ENCODE measurements at regions not wholly inside any gene's neighbourhood (a gene's known extent, or its start where the extent isn't known, plus 50 kb on each side); places are given as distances from the start of the nearest gene placed in this dataset.

GRCh38 chr1:239677362-239677761 is 291.0 kb downstream of the CHRM3 start:
- TF ChIP-seq, protein P1, sequence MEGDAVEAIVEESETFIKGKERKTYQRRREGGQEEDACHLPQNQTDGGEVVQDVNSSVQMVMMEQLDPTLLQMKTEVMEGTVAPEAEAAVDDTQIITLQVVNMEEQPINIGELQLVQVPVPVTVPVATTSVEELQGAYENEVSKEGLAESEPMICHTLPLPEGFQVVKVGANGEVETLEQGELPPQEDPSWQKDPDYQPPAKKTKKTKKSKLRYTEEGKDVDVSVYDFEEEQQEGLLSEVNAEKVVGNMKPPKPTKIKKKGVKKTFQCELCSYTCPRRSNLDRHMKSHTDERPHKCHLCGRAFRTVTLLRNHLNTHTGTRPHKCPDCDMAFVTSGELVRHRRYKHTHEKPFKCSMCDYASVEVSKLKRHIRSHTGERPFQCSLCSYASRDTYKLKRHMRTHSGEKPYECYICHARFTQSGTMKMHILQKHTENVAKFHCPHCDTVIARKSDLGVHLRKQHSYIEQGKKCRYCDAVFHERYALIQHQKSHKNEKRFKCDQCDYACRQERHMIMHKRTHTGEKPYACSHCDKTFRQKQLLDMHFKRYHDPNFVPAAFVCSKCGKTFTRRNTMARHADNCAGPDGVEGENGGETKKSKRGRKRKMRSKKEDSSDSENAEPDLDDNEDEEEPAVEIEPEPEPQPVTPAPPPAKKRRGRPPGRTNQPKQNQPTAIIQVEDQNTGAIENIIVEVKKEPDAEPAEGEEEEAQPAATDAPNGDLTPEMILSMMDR (IDR thresholded peaks at IDR 0.05): no peak
- no peak for TF ChIP-seq POLR2A (IDR thresholded peaks at IDR 0.05)
- H3K36me3 ChIP-seq: no peaks in the 10 kb centered on the region
- H3K4me1 ChIP-seq: no peaks in the 10 kb centered on the region
- DNase-seq: no peak
- H3K27ac ChIP-seq: no peak overlapping the region
- H3K27me3 ChIP-seq: no peaks in the 10 kb centered on the region
- H3K9me3 ChIP-seq: no peaks in the 10 kb centered on the region
- no peak overlapping the region for H3K4me3 ChIP-seq

DNA sequence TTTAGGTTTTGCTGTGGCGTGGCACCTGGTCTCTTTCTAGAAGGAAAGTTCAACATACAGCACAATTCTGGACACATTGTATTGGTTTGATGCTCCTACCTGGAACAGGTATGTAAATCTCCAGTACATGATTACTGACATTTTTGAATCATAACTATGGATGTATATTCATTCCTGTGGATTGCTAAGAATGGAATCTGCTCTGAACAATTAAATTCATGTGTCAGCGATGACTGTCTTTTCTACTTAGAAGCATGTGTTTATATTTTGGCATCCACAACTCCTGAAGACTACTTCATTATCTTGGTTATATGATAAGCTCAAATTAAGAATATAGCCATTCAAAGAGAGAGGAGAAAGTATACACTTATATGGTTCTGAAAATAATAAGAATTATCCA is 291.8 kb downstream of the CHRM3 start:
- TF ChIP-seq, protein P1 (IDR thresholded peaks at IDR 0.05): no peak
- no peak for TF ChIP-seq POLR2A (IDR thresholded peaks at IDR 0.05)
- no peaks in the 10 kb centered on the region for H3K4me1 ChIP-seq

DNA sequence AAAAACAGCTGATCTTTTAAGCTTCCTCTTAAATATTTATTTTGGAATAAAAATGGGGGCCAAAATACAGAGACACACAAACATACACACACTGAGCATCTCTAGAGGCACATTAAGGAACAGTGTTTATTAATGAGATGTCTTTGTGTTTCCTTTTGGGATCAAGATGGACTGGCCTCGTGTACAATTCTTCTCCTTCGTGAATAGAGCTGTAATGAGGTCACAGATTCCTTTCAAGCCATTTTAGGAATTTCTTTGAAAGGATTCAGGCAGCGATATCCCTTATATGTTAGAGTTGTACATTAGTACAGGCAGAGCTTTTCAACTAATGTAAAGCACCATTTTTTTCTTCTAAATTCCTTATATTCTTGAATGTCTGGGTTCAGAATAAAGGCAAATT is 295.7 kb downstream of the CHRM3 start:
- Histone ChIP-seq H3K9me3 (no peaks in the 10 kb centered on the region), H3K4me1 (no peaks in the 10 kb centered on the region), H3K27me3 (no peaks in the 10 kb centered on the region), H3K36me3 (no peaks in the 10 kb centered on the region), H3K4me3 (no peak overlapping the region), H3K27ac (no peak overlapping the region)
- DNase-seq: no peak
- TF ChIP-seq, protein P1 (IDR thresholded peaks at IDR 0.05): no peak
- no peak for TF ChIP-seq POLR2A (IDR thresholded peaks at IDR 0.05)

More for the DNA sequence above, 291.8 kb downstream of the CHRM3 start:
- no peaks in the 10 kb centered on the region for H3K27me3 ChIP-seq
- no peaks in the 10 kb centered on the region for H3K9me3 ChIP-seq
- H3K4me3 ChIP-seq: no peak overlapping the region
- no peak for DNase-seq
- H3K36me3 ChIP-seq: no peaks in the 10 kb centered on the region
- H3K27ac ChIP-seq: no peak overlapping the region

DNA sequence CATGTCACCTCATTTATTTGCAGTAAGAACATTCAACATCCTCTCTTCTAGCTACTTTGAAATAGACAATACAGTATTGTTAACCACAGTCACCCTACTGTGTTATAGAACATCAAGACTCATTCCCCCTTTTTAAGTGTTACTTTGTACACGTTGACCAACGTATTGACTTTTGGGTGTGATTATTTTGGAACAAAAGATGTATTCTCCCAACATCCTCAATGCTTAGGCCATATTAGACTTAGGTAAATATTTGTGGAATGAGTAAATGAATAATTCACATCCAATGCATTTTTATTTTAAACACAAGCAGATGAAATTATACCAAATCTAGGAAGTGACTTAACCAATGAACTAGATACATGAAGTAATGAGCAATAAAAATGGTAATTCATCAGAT is 296.6 kb downstream of the CHRM3 start:
- H3K27me3 ChIP-seq: no peaks in the 10 kb centered on the region
- H3K27ac ChIP-seq: no peak overlapping the region
- no peaks in the 10 kb centered on the region for H3K36me3 ChIP-seq
- H3K9me3 ChIP-seq: no peaks in the 10 kb centered on the region
- no peaks in the 10 kb centered on the region for H3K4me1 ChIP-seq
- TF ChIP-seq POLR2A (IDR thresholded peaks at IDR 0.05): no peak
- TF ChIP-seq, protein P1 (IDR thresholded peaks at IDR 0.05): no peak
- DNase-seq: no peak
- no peak overlapping the region for H3K4me3 ChIP-seq

- H3K27me3 ChIP-seq: no peaks in the 10 kb centered on the region
- no peaks in the 10 kb centered on the region for H3K36me3 ChIP-seq
- H3K4me3 ChIP-seq: no peak overlapping the region
- TF ChIP-seq POLR2A (IDR thresholded peaks at IDR 0.05): no peak
- TF ChIP-seq, protein P1 (IDR thresholded peaks at IDR 0.05): no peak
- H3K4me1 ChIP-seq: no peaks in the 10 kb centered on the region
- no peaks in the 10 kb centered on the region for H3K9me3 ChIP-seq
- H3K27ac ChIP-seq: no peak overlapping the region
- no peak for DNase-seq
These were observed 300.0 kb downstream of the CHRM3 start for GRCh38 chr1:239686386-239686785.

GRCh38 chr1:239696317-239696716 is 309.9 kb downstream of the CHRM3 start:
- peaks cover 0 to 6% (median 0%) of the 10 kb centered on the region in 4 donors for H3K4me1 ChIP-seq
- H3K4me3 ChIP-seq: no peak overlapping the region
- no peak for DNase-seq
- no peaks in the 10 kb centered on the region for H3K27me3 ChIP-seq
- no peak for TF ChIP-seq POLR2A (IDR thresholded peaks at IDR 0.05)
- TF ChIP-seq, protein P1 (IDR thresholded peaks at IDR 0.05): no peak
- no peaks in the 10 kb centered on the region for H3K36me3 ChIP-seq
- H3K27ac ChIP-seq: no peak overlapping the region
- H3K9me3 ChIP-seq: no peaks in the 10 kb centered on the region
